ENCODE measurements at regions not wholly inside any gene's neighbourhood (a gene's known extent, or its start where the extent isn't known, plus 50 kb on each side); places are given as distances from the start of the nearest gene placed in this dataset.

DNA sequence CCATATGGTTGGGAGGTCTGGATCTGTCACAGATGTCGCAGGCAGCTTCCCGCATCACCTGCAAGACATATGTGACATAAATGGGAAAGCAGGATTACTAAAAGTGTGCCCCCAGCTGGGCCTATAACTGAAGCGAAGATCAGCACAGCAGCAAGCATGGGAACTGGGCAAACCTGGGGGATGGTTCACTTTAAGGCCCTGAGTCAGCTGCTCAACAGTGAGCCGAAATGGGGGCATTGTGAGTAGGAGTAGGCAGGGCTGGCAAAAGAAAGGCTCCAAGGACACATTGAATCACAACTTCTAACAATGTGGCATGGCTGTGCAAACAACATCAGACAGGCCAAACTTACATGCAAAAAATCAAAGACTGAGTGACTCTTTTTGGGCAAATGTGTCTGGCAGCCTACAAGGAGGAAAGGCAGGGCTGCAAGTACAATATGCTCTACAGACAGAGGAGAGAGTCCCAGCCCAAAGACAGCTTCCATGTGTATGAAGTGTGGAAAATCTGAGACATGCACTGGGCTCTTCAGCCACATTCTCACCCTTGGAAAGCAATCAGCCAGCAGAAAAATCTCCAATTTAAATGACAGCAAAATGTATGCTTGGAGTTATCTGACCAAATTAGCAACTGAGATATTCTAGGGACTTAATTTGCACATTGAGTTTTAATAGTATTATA lies 531.0 kb upstream of the MMS22L start:
- no peak for ATAC-seq (replicated peaks)

GRCh38 chr6:97815301-97815812 lies 532.3 kb upstream of the MMS22L start:
- H3K36me3 Mint-ChIP-seq: no peaks in the 10 kb centered on the region
- no peaks in the 10 kb centered on the region for H3K4me1 Mint-ChIP-seq
- peaks cover 0 to 2% of the 10 kb centered on the region in 2 donors for H3K9me3 Mint-ChIP-seq
- no peak overlapping the region for H3K4me3 Mint-ChIP-seq
- ATAC-seq (replicated peaks): no peak
- no peaks in the 10 kb centered on the region for H3K27me3 Mint-ChIP-seq
- H3K27ac Mint-ChIP-seq: no peak overlapping the region
- DNase-seq: no peak

More for the DNA sequence above, 531.0 kb upstream of the MMS22L start:
- DNase-seq: no peak
- H3K27me3 Mint-ChIP-seq: no peaks in the 10 kb centered on the region
- H3K36me3 Mint-ChIP-seq: no peaks in the 10 kb centered on the region
- H3K4me1 Mint-ChIP-seq: no peaks in the 10 kb centered on the region
- H3K27ac Mint-ChIP-seq: no peak overlapping the region
- H3K4me3 Mint-ChIP-seq: no peak overlapping the region
- H3K9me3 Mint-ChIP-seq: peaks cover 0 to 5% of the 10 kb centered on the region in 2 donors

DNA sequence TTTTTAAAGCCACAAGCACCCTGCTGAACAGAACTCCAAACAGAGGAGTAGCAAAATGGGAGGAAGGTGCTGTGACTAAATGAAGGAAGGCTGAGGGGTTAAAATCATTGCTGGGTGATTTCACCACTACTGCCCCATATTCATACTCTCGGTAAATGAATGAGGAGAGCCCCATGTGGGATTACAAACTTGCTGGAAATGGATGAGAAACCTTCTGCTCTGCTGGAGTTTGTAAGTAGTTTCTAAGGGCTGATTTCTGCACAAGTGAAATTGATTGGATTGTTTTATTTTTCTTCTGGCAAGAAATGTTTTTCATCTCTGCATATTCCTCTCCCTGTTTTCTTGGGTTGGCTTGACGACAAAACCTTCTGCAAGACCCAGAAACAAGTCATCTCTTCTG lies 533.5 kb upstream of the MMS22L start:
- DNase-seq (no peak), ATAC-seq (replicated peaks) (no peak)
- peaks cover 0 to 2% of the 10 kb centered on the region in 2 donors for H3K9me3 Mint-ChIP-seq
- H3K4me3 Mint-ChIP-seq: no peak overlapping the region
- H3K4me1 Mint-ChIP-seq: no peaks in the 10 kb centered on the region
- no peaks in the 10 kb centered on the region for H3K36me3 Mint-ChIP-seq
- no peaks in the 10 kb centered on the region for H3K27me3 Mint-ChIP-seq
- no peak overlapping the region for H3K27ac Mint-ChIP-seq

DNA sequence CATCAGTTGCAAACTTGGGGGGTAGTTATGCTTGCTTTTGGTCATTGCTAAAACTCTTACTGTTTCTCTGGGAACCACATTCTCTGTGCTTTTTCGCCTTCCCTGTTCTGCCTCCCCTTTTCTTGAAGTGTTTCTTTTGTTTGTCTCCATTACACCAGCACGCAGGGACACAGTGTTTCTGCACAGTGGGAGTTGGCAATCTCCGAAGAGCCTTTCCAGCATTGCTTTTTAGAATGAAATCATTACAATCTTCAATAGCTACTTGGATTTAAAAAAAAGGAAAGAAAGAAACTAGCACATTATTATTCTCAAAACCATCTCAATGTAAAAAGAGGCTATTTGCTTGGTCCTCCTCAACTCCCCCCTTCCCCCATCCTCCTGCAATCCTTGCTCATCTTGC lies 536.7 kb upstream of the MMS22L start:
- Mint-ChIP-seq H3K36me3 (no peaks in the 10 kb centered on the region), H3K9me3 (peaks cover 0 to 2% of the 10 kb centered on the region in 2 donors), H3K27ac (no peak overlapping the region), H3K4me1 (no peaks in the 10 kb centered on the region), H3K4me3 (no peak overlapping the region), H3K27me3 (no peaks in the 10 kb centered on the region)
- no peak for ATAC-seq (replicated peaks)
- DNase-seq: no peak

- ATAC-seq (replicated peaks) (no peak), DNase-seq (no peak)
- no peaks in the 10 kb centered on the region for H3K27me3 Mint-ChIP-seq
- no peaks in the 10 kb centered on the region for H3K36me3 Mint-ChIP-seq
- peaks cover 0 to under 1% of the 10 kb centered on the region in 2 donors for H3K9me3 Mint-ChIP-seq
- no peak overlapping the region for H3K4me3 Mint-ChIP-seq
- no peak overlapping the region for H3K27ac Mint-ChIP-seq
- no peaks in the 10 kb centered on the region for H3K4me1 Mint-ChIP-seq
These were observed 537.4 kb upstream of the MMS22L start for GRCh38 chr6:97820400-97820799.

DNA sequence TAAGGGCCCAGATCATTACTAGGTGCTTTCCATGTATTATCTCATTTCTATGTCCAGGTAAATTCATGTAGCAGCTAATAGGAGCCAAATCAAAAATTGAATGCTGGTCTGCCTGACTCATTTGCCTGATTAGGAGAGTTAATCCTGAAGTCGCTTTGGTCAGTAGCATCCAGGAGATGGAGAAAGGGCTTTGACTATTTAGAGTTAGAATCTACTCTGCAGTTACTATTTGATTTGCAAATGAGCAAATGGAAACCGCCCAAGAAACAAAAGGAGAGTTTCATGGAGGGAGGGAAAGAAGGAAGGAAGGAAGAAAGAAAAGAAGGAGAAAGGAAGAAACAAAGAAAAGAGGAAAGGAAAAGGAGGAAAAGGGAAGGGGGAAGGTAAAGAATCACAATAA lies 539.6 kb upstream of the MMS22L start:
- no peak overlapping the region for H3K27ac Mint-ChIP-seq
- H3K36me3 Mint-ChIP-seq: no peaks in the 10 kb centered on the region
- H3K27me3 Mint-ChIP-seq: no peaks in the 10 kb centered on the region
- no peak overlapping the region for H3K4me3 Mint-ChIP-seq
- H3K4me1 Mint-ChIP-seq: no peaks in the 10 kb centered on the region
- DNase-seq: no peak
- ATAC-seq (replicated peaks): no peak
- no peaks in the 10 kb centered on the region for H3K9me3 Mint-ChIP-seq

DNA sequence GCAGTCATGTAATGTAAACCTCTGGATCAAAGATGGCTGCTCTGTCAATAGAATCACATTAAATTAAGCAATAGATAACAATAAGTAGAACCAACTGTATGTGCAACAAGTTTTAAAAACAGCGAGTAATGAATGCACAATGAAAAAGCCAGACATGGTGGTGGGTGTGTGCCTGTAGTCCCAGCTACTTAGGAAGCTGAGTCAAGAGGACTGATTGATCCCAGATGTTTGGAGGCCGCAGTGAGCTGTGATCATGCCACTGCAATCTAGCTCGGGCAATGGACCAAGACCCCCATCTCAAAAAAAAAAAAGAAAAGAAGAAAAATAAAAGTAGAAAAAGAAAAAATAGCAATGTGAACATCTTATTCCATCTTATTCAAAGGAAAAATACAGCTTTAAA lies 558.7 kb upstream of the MMS22L start:
- Mint-ChIP-seq H3K36me3 (no peaks in the 10 kb centered on the region), H3K4me3 (no peak overlapping the region), H3K27ac (no peak overlapping the region), H3K9me3 (no peaks in the 10 kb centered on the region), H3K4me1 (no peaks in the 10 kb centered on the region), H3K27me3 (no peaks in the 10 kb centered on the region)
- ATAC-seq (replicated peaks) (no peak), DNase-seq (no peak)

DNA sequence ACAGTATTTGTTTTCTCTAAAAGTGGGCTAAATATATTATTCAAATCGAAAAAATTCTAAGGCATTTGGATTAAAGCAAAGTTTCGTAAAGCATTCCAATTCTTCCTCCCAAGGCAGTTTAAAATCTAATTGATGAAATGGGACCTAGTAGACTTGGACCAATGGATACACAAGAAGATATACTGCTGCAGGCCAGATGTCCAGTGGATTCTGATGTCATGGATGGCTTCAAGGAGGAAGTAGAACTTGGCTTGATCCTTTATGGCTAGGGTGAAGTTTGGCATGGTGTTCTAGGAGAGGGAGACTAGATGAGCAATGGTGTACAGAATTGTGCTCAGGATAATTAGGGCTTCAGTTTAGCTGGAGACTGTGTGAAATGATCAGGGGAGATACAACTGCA lies 559.5 kb upstream of the MMS22L start:
- DNase-seq (no peak), ATAC-seq (replicated peaks) (no peak)
- no peaks in the 10 kb centered on the region for H3K9me3 Mint-ChIP-seq
- H3K4me3 Mint-ChIP-seq: no peak overlapping the region
- H3K27me3 Mint-ChIP-seq: no peaks in the 10 kb centered on the region
- no peaks in the 10 kb centered on the region for H3K4me1 Mint-ChIP-seq
- H3K27ac Mint-ChIP-seq: no peak overlapping the region
- no peaks in the 10 kb centered on the region for H3K36me3 Mint-ChIP-seq

DNA sequence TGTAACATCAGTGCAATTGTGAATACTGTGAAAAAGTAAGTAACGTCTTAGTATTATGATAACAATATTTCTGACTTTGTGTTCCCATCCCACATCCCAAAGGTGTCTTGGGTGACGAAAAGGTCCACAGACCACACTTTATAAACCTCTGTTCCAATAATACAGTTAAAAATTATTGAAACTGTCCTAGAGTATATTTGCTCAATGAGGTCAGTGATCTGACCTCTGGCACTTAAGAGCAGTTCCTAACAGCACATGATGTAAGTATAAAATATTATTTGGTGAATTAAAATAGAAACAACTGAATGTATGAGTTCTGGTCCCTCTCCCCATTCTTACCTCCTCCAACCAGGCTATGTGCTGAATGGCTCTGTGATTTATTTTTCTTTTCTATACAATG lies 566.4 kb upstream of the MMS22L start:
- DNase-seq (no peak), ATAC-seq (replicated peaks) (no peak)
- no peak overlapping the region for H3K4me3 Mint-ChIP-seq

GRCh38 chr6:97850458-97851212 lies 567.6 kb upstream of the MMS22L start:
- DNase-seq (no peak), ATAC-seq (replicated peaks) (no peak)
- Mint-ChIP-seq H3K9me3 (no peaks in the 10 kb centered on the region), H3K27ac (no peak overlapping the region), H3K4me1 (no peaks in the 10 kb centered on the region), H3K4me3 (no peak overlapping the region), H3K36me3 (no peaks in the 10 kb centered on the region), H3K27me3 (no peaks in the 10 kb centered on the region)

More for the DNA sequence above, 566.4 kb upstream of the MMS22L start:
- Mint-ChIP-seq H3K4me1 (no peaks in the 10 kb centered on the region), H3K27ac (no peak overlapping the region), H3K9me3 (no peaks in the 10 kb centered on the region), H3K27me3 (no peaks in the 10 kb centered on the region), H3K36me3 (no peaks in the 10 kb centered on the region)

GRCh38 chr6:97863697-97864096 lies 580.7 kb upstream of the MMS22L start:
- Mint-ChIP-seq H3K4me3 (no peak overlapping the region), H3K4me1 (no peaks in the 10 kb centered on the region)
- no peak for DNase-seq

DNA sequence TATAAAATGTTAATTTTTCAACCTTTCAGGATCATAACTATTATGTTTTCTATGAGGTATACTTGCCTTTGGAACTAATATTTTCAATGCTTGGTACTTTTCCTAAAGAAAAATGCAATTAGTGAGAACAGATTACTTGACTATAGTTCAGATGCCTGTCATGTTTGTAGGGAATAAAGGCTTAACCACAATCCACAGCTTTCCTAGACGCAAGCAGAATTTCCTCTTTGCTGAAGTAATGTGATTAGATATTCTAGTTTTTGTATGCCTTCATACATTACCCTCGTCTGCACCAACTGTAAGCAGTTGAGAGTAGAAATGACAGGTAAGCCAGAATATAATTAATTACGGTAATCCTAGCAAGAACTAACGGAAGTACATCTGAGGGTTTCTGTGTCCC lies 581.4 kb upstream of the MMS22L start:
- no peaks in the 10 kb centered on the region for H3K4me1 Mint-ChIP-seq
- no peaks in the 10 kb centered on the region for H3K36me3 Mint-ChIP-seq
- H3K9me3 Mint-ChIP-seq: no peaks in the 10 kb centered on the region
- no peaks in the 10 kb centered on the region for H3K27me3 Mint-ChIP-seq
- H3K4me3 Mint-ChIP-seq: no peak overlapping the region
- DNase-seq (no peak), ATAC-seq (replicated peaks) (no peak)
- H3K27ac Mint-ChIP-seq: no peak overlapping the region

More at GRCh38 chr6:97863697-97864096, 580.7 kb upstream of the MMS22L start:
- H3K27me3 Mint-ChIP-seq: no peaks in the 10 kb centered on the region
- H3K27ac Mint-ChIP-seq: no peak overlapping the region
- H3K36me3 Mint-ChIP-seq: no peaks in the 10 kb centered on the region
- no peaks in the 10 kb centered on the region for H3K9me3 Mint-ChIP-seq
- no peak for ATAC-seq (replicated peaks)

- no peak overlapping the region for H3K4me3 Mint-ChIP-seq
- no peaks in the 10 kb centered on the region for H3K9me3 Mint-ChIP-seq
- no peak overlapping the region for H3K27ac Mint-ChIP-seq
- ATAC-seq (replicated peaks) (no peak), DNase-seq (no peak)
- H3K27me3 Mint-ChIP-seq: no peaks in the 10 kb centered on the region
- H3K36me3 Mint-ChIP-seq: no peaks in the 10 kb centered on the region
- H3K4me1 Mint-ChIP-seq: no peaks in the 10 kb centered on the region
These were observed 581.8 kb upstream of the MMS22L start for GRCh38 chr6:97864826-97865225.

DNA sequence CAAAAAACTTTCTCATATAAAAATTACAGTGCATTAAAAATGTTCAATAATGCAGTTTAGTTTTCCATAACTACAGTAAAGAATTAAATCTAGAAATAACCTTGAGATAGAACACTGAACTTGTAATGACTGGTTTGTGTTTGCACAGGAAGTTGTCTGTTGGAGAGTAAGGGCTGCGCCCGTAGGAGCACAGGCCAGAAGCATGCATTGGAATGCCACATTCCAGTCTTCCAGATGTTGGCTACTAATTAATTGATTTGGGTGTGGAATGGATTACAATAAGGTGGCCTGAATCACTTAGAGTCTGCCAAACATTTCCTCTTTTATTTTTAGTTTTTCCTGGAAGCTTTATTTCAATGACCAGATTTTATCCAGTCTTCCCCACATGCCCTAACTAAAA lies 582.6 kb upstream of the MMS22L start:
- Mint-ChIP-seq H3K27me3 (no peaks in the 10 kb centered on the region), H3K4me1 (no peaks in the 10 kb centered on the region), H3K36me3 (no peaks in the 10 kb centered on the region), H3K27ac (no peak overlapping the region), H3K4me3 (no peak overlapping the region), H3K9me3 (no peaks in the 10 kb centered on the region)
- no peak for ATAC-seq (replicated peaks)
- DNase-seq: no peak

- H3K4me1 Mint-ChIP-seq: no peaks in the 10 kb centered on the region
- no peak overlapping the region for H3K4me3 Mint-ChIP-seq
- ATAC-seq (replicated peaks) (no peak), DNase-seq (no peak)
- H3K36me3 Mint-ChIP-seq: no peaks in the 10 kb centered on the region
- H3K27ac Mint-ChIP-seq: no peak overlapping the region
- H3K27me3 Mint-ChIP-seq: no peaks in the 10 kb centered on the region
- no peaks in the 10 kb centered on the region for H3K9me3 Mint-ChIP-seq
These were observed 583.6 kb upstream of the MMS22L start for GRCh38 chr6:97866616-97867015.

Data from stimulated activated naive B cell treated with anti-CD40 and anti-IgM and Interleukin-4, amounts not matched to agents 10 μg/mL and 1 μg/mL and 100 μg/mL, for 72 hours (primary cell).